ENCODE measurements at regions not wholly inside any gene's neighbourhood (a gene's known extent, or its start where the extent isn't known, plus 50 kb on each side); places are given as distances from the start of the nearest gene placed in this dataset.

GRCh38 chr13:50452028-50452427, 391.5 kb downstream of the DLEU7 start:
- TF ChIP-seq CTCF (conservative IDR thresholded peaks at IDR 0.05; ENCODE audit: low read depth, low read length): no peak
- no peak overlapping the region for H3K4me3 ChIP-seq (ENCODE audit: low read length)
- no peak for DNase-seq (ENCODE audit: low read depth)

GRCh38 chr13:50452756-50453155, 390.7 kb downstream of the DLEU7 start:
- no peak overlapping the region for H3K4me3 ChIP-seq (ENCODE audit: low read length)
- no peak for TF ChIP-seq CTCF (conservative IDR thresholded peaks at IDR 0.05; ENCODE audit: low read depth, low read length)
- no peak for DNase-seq (ENCODE audit: low read depth)

GRCh38 chr13:50453188-50453587, 390.3 kb downstream of the DLEU7 start:
- no peak for DNase-seq (ENCODE audit: low read depth)
- H3K4me3 ChIP-seq (ENCODE audit: low read length): no peak overlapping the region
- no peak for TF ChIP-seq CTCF (conservative IDR thresholded peaks at IDR 0.05; ENCODE audit: low read depth, low read length)

- no peak for DNase-seq (ENCODE audit: low read depth)
- no peak overlapping the region for H3K4me3 ChIP-seq (ENCODE audit: low read length)
- TF ChIP-seq CTCF (conservative IDR thresholded peaks at IDR 0.05; ENCODE audit: low read depth, low read length): no peak
Observed at GRCh38 chr13:50456111-50456510, 387.4 kb downstream of the DLEU7 start.

GRCh38 chr13:50457415-50458393, 385.8 kb downstream of the DLEU7 start:
- H3K4me3 ChIP-seq (ENCODE audit: low read length): no peak overlapping the region
- DNase-seq (ENCODE audit: low read depth): no peak
- no peak for TF ChIP-seq CTCF (conservative IDR thresholded peaks at IDR 0.05; ENCODE audit: low read depth, low read length)

- DNase-seq (ENCODE audit: low read depth): no peak
- TF ChIP-seq CTCF (conservative IDR thresholded peaks at IDR 0.05; ENCODE audit: low read depth, low read length): no peak
- H3K4me3 ChIP-seq (ENCODE audit: low read length): no peak overlapping the region
Observed at GRCh38 chr13:50459046-50459445, 384.4 kb downstream of the DLEU7 start.

- DNase-seq (ENCODE audit: low read depth): no peak
- no peak for TF ChIP-seq CTCF (conservative IDR thresholded peaks at IDR 0.05; ENCODE audit: low read depth, low read length)
Observed at GRCh38 chr13:50459658-50460057, 383.8 kb downstream of the DLEU7 start.

More at GRCh38 chr13:50459658-50460057, 383.8 kb downstream of the DLEU7 start:
- H3K4me3 ChIP-seq (ENCODE audit: low read length): no peak overlapping the region
